ENCODE measurements at regions not wholly inside any gene's neighbourhood (a gene's known extent, or its start where the extent isn't known, plus 50 kb on each side); places are given as distances from the start of the nearest gene placed in this dataset.

- DNase-seq (ENCODE audit: low read depth) = no peak
- TF ChIP-seq, protein P1, sequence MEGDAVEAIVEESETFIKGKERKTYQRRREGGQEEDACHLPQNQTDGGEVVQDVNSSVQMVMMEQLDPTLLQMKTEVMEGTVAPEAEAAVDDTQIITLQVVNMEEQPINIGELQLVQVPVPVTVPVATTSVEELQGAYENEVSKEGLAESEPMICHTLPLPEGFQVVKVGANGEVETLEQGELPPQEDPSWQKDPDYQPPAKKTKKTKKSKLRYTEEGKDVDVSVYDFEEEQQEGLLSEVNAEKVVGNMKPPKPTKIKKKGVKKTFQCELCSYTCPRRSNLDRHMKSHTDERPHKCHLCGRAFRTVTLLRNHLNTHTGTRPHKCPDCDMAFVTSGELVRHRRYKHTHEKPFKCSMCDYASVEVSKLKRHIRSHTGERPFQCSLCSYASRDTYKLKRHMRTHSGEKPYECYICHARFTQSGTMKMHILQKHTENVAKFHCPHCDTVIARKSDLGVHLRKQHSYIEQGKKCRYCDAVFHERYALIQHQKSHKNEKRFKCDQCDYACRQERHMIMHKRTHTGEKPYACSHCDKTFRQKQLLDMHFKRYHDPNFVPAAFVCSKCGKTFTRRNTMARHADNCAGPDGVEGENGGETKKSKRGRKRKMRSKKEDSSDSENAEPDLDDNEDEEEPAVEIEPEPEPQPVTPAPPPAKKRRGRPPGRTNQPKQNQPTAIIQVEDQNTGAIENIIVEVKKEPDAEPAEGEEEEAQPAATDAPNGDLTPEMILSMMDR (conservative IDR thresholded peaks at IDR 0.05; ENCODE audit: control insufficient read depth, insufficient read depth, low read depth, low read length) = no peak
- H3K4me3 ChIP-seq (ENCODE audit: control insufficient read depth, low read depth, low read length) = no peak overlapping the region
These were observed 261.6 kb upstream of the STS start for GRCh38 chrX:6885909-6886308.

GRCh38 chrX:6885396-6885795 is 262.1 kb upstream of the STS start:
- no peak for DNase-seq (ENCODE audit: low read depth)
- TF ChIP-seq, protein P1 (conservative IDR thresholded peaks at IDR 0.05; ENCODE audit: control insufficient read depth, insufficient read depth, low read depth, low read length) = no peak
- no peak overlapping the region for H3K4me3 ChIP-seq (ENCODE audit: control insufficient read depth, low read depth, low read length)

- TF ChIP-seq, protein P1 (conservative IDR thresholded peaks at IDR 0.05; ENCODE audit: control insufficient read depth, insufficient read depth, low read depth, low read length) = no peak
- H3K4me3 ChIP-seq (ENCODE audit: control insufficient read depth, low read depth, low read length) = no peak overlapping the region
- no peak for DNase-seq (ENCODE audit: low read depth)
These were observed 286.1 kb upstream of the STS start for GRCh38 chrX:6861456-6861855.

GRCh38 chrX:6857749-6858148 is 289.8 kb upstream of the STS start:
- TF ChIP-seq, protein P1 (conservative IDR thresholded peaks at IDR 0.05; ENCODE audit: control insufficient read depth, insufficient read depth, low read depth, low read length) = no peak
- no peak for DNase-seq (ENCODE audit: low read depth)
- H3K4me3 ChIP-seq (ENCODE audit: control insufficient read depth, low read depth, low read length) = no peak overlapping the region

DNA sequence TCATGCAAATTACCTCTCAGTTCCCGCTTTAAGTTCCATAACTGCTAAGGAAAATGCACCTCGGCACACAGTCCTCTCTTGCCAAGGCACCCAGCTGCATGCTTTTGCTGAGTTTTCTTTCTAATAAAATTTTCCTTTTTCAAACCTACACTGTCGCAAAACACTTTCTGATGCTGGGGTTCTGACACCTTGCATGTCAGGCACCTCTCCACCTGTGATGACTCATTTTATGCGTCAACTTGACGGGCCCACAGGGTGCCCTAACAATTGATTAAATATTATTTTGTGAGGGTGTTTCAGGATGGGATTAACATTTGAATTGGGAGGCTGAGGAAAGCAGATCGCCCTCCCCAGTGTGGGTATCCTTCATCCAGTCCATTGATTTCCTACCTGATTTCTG is 291.0 kb upstream of the STS start:
- TF ChIP-seq, protein P1 (conservative IDR thresholded peaks at IDR 0.05; ENCODE audit: control insufficient read depth, insufficient read depth, low read depth, low read length) = no peak
- H3K4me3 ChIP-seq (ENCODE audit: control insufficient read depth, low read depth, low read length) = no peak overlapping the region
- no peak for DNase-seq (ENCODE audit: low read depth)

- TF ChIP-seq, protein P1 (conservative IDR thresholded peaks at IDR 0.05; ENCODE audit: control insufficient read depth, insufficient read depth, low read depth, low read length) = no peak
- H3K4me3 ChIP-seq (ENCODE audit: control insufficient read depth, low read depth, low read length) = no peak overlapping the region
- DNase-seq (ENCODE audit: low read depth) = no peak
These were observed 294.6 kb upstream of the STS start for GRCh38 chrX:6852869-6853268.

DNA sequence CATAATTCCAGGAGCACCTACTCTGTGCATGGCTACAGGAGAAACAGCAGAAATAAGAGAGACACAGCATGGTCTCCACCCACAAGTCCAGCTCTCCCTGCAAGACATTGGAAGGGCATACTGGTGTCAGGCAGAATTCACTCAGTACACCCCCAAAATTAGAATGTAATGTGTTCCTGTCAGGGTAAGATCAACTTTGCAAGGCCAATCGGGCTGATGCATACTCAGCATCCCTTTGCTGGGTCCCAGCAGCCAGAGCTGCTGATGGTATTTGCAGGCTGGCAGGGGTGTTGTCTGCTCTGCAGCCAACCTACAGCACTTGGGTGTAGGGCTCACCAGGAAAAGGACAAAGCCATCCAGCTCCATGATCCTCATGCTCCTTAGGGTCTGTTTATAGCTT is 295.4 kb upstream of the STS start:
- no peak overlapping the region for H3K4me3 ChIP-seq (ENCODE audit: control insufficient read depth, low read depth, low read length)
- TF ChIP-seq, protein P1 (conservative IDR thresholded peaks at IDR 0.05; ENCODE audit: control insufficient read depth, insufficient read depth, low read depth, low read length) = no peak
- DNase-seq (ENCODE audit: low read depth) = no peak

Measured in fibroblast of mammary gland (primary cell).